H1 (cell line): ENCODE measurements at regions not wholly inside any gene's neighbourhood (a gene's known extent, or its start where the extent isn't known, plus 50 kb on each side); places are given as distances from the start of the nearest gene placed in this dataset.

Source experiments
- CTCF ChIA-PET: fragments of 300-600 bp; sonication (Branson Sonifier 250); formaldehyde crosslinking; loops from one replicate; lab custom pipeline; 2021; ENCODE audit not compliant: partially characterized antibody; lab: Charles Lee
- POLR2A ChIA-PET: fragments of 300-600 bp; sonication (Branson Sonifier 250); formaldehyde crosslinking; loops from one replicate; lab custom pipeline; 2021; ENCODE audit warnings: inconsistent platforms; ENCODE audit not compliant: partially characterized antibody; lab: Charles Lee
- DNase-seq, 2 experiments: peaks; one replicate each; pipeline versions ENCODE4 v3.0.0 to v3.0.0-alpha.2; 2010 to 2022; ENCODE audit warnings: low spot score in 2 of 2, low read depth in 1 of 2, mixed read lengths in 1 of 2
- FAIRE-seq: peaks from 2 replicates; lab custom pipeline; 2011; peaks lifted over from hg19 to GRCh38; lab: Jason Lieb, UNC
- H2AFZ ChIP-seq: 2 replicates; pipeline ENCODE4 v1.8.1; 2012; ENCODE audit warnings: low read length, inconsistent platforms
- H2AK5ac ChIP-seq: 2 replicates; pipeline ENCODE4 v1.6.1; 2013; ENCODE audit warnings: low read depth, low read length
- H2BK120ac ChIP-seq: replicated peaks from 2 replicates; pipeline ENCODE3; 2013; ENCODE audit warnings: low read depth, low read length, inconsistent platforms
- H2BK12ac ChIP-seq: 2 replicates; pipeline ENCODE4 v1.6.1; 2013; ENCODE audit warnings: low read depth, low read length
- H2BK15ac ChIP-seq: 2 replicates; pipeline ENCODE4 v1.6.1; 2013; ENCODE audit warnings: low read length
- H2BK20ac ChIP-seq: 2 replicates; pipeline ENCODE4 v1.6.1; 2013; ENCODE audit warnings: low read length
- H2BK5ac ChIP-seq: 2 replicates; pipeline ENCODE4 v1.6.1; 2013; ENCODE audit warnings: low read depth, low read length
- H3K14ac ChIP-seq: 2 replicates; pipeline ENCODE4 v1.6.1; 2013; ENCODE audit warnings: inconsistent platforms; ENCODE audit not compliant: insufficient read length
- H3K18ac ChIP-seq: 2 replicates; pipeline ENCODE4 v1.6.1; 2013; ENCODE audit warnings: low read length; ENCODE audit errors: extremely low read depth
- H3K23ac ChIP-seq: 2 replicates; pipeline ENCODE4 v1.6.1; 2013; ENCODE audit warnings: inconsistent platforms; ENCODE audit not compliant: insufficient read length
- H3K23me2 ChIP-seq: 2 replicates; pipeline ENCODE4 v1.6.1; 2013; ENCODE audit warnings: low read depth, low read length
- H3K27ac ChIP-seq: 2 replicates; pipeline ENCODE4 v1.6.1; 2011; ENCODE audit warnings: low read depth, low read length, inconsistent platforms
- H3K27me3 ChIP-seq, 4 experiments: replicated peaks in 1 of 4; 1 replicate in 1 of 4; 2 replicates in 3 of 4; pipeline versions ENCODE4 v1.6.1 to v1.8.1; 2011 to 2013; ENCODE audit warnings: low read length in 3 of 4, mild to moderate bottlenecking in 3 of 4, inconsistent platforms in 2 of 4, mixed read lengths in 2 of 4, moderate library complexity in 1 of 4; ENCODE audit not compliant: control insufficient read depth in 3 of 4, insufficient read depth in 3 of 4; ENCODE audit errors: extremely low read depth in 1 of 4
- H3K36me3 ChIP-seq, 4 experiments: 2 replicates each; pipeline versions ENCODE4 v1.6.1 to v1.8.1; 2011 to 2013; ENCODE audit warnings: mild to moderate bottlenecking in 4 of 4, low read length in 3 of 4, moderate library complexity in 2 of 4, control low read depth in 1 of 4, inconsistent platforms in 1 of 4; ENCODE audit not compliant: insufficient read depth in 4 of 4, control insufficient read depth in 2 of 4
- H3K4ac ChIP-seq: replicated peaks from 2 replicates; pipeline ENCODE3; 2013; ENCODE audit warnings: low read length, low read depth, mixed read lengths, inconsistent platforms; ENCODE audit not compliant: insufficient read length
- H3K4me1 ChIP-seq, 4 experiments: replicated peaks in 1 of 4; 1 replicate in 1 of 4; 2 replicates in 3 of 4; pipeline versions ENCODE4 v1.6.1 to v1.8.1; 2011 to 2013; ENCODE audit warnings: low read length in 3 of 4, inconsistent platforms in 2 of 4, mixed read lengths in 1 of 4; ENCODE audit not compliant: insufficient read depth in 4 of 4, control insufficient read depth in 3 of 4
- H3K4me2 ChIP-seq, 2 experiments: 2 replicates each; pipeline versions ENCODE4 v1.6.1 to v1.8.1; 2011 to 2013; ENCODE audit warnings: low read depth in 2 of 2, low read length in 2 of 2, control low read depth in 1 of 2, inconsistent platforms in 1 of 2, mild to moderate bottlenecking in 1 of 2; ENCODE audit not compliant: insufficient read depth in 1 of 2
- H3K4me3 ChIP-seq, 4 experiments: fragments of 200-600, 300-600 bp in 1 of 4; sonication (generic), shearing (Covaris generic), sonication (Bioruptor Twin) in 1 of 4; 2 replicates each; pipeline versions ENCODE4 v1.5.1 to v1.8.1; 2011 to 2016; ENCODE audit warnings: low read length in 4 of 4, low read depth in 3 of 4, control low read depth in 2 of 4, inconsistent platforms in 2 of 4, mild to moderate bottlenecking in 2 of 4, mixed read lengths in 1 of 4, moderate library complexity in 1 of 4; ENCODE audit not compliant: insufficient read depth in 2 of 4; ENCODE audit errors: extremely low read depth in 1 of 4
- H3K56ac ChIP-seq: replicated peaks from 2 replicates; pipeline ENCODE3; 2013; ENCODE audit warnings: low read depth, mild to moderate bottlenecking, mixed read lengths, low read length, inconsistent platforms; ENCODE audit not compliant: insufficient read length
- H3K79me1 ChIP-seq: 2 replicates; pipeline ENCODE4 v1.6.1; 2013; ENCODE audit warnings: low read depth, low read length, control low read depth
- H3K79me2 ChIP-seq, 2 experiments: 2 replicates each; pipeline versions ENCODE4 v1.6.1 to v1.8.1; 2012 to 2013; ENCODE audit warnings: low read length in 2 of 2, mild to moderate bottlenecking in 2 of 2, inconsistent platforms in 1 of 2; ENCODE audit not compliant: insufficient read depth in 2 of 2, control insufficient read depth in 1 of 2
- H3K9ac ChIP-seq, 4 experiments: replicated peaks in 1 of 4; 1 replicate in 1 of 4; 2 replicates in 3 of 4; pipeline versions ENCODE4 v1.6.1 to v1.8.1; 2011 to 2013; ENCODE audit warnings: low read depth in 3 of 4, low read length in 3 of 4, control low read depth in 2 of 4, mild to moderate bottlenecking in 2 of 4, moderate library complexity in 2 of 4, inconsistent platforms in 1 of 4; ENCODE audit errors: extremely low read depth in 1 of 4
- H3K9me3 ChIP-seq, 2 experiments: 2 replicates each; pipeline versions ENCODE4 v1.6.1 to v1.8.1; 2012 to 2013; ENCODE audit warnings: mild to moderate bottlenecking in 2 of 2, moderate library complexity in 2 of 2, control low read depth in 1 of 2, inconsistent platforms in 1 of 2, low read depth in 1 of 2, low read length in 1 of 2, mixed read lengths in 1 of 2; ENCODE audit not compliant: insufficient read depth in 2 of 2
- H4K20me1 ChIP-seq, 2 experiments: replicated peaks in 1 of 2; 2 replicates each; pipeline versions ENCODE3 to v1.8.1; 2011 to 2013; ENCODE audit warnings: inconsistent platforms in 2 of 2, low read length in 2 of 2, mild to moderate bottlenecking in 1 of 2; ENCODE audit not compliant: insufficient read depth in 2 of 2, control insufficient read depth in 1 of 2
- H4K5ac ChIP-seq: 2 replicates; pipeline ENCODE4 v1.6.1; 2013; ENCODE audit warnings: low read length, low read depth, mixed read lengths, inconsistent platforms; ENCODE audit not compliant: insufficient read length
- H4K8ac ChIP-seq: 2 replicates; pipeline ENCODE4 v1.8.0; 2013; ENCODE audit warnings: mild to moderate bottlenecking, moderate library complexity, low read length, inconsistent platforms; ENCODE audit not compliant: insufficient read depth; ENCODE audit errors: extremely low read depth
- H4K91ac ChIP-seq: replicated peaks from 2 replicates; pipeline ENCODE3; 2013; ENCODE audit warnings: low read length, mixed read lengths, inconsistent platforms; ENCODE audit not compliant: insufficient read length
- BACH1 ChIP-seq: IDR thresholded peaks from 2 replicates; pipeline ENCODE4 v1.6.1; 2012; ENCODE audit warnings: low read length, improper control_type of control experiment
- CHD1 ChIP-seq: IDR thresholded peaks from 2 replicates; pipeline ENCODE4 v1.6.1; 2012; ENCODE audit warnings: low read depth, low read length, improper control_type of control experiment
- FOSL1 ChIP-seq: IDR thresholded peaks from 2 replicates; pipeline ENCODE4 v1.6.1; 2011; ENCODE audit warnings: mild to moderate bottlenecking, low read depth, low read length, moderate library complexity; ENCODE audit not compliant: insufficient read depth
- GABPA ChIP-seq: IDR thresholded peaks from 2 replicates; pipeline ENCODE4 v1.6.1; 2011; ENCODE audit warnings: mild to moderate bottlenecking, low read length, moderate library complexity, borderline replicate concordance; ENCODE audit not compliant: insufficient read depth
- JUN ChIP-seq: IDR thresholded peaks from 2 replicates; pipeline ENCODE4 v1.6.1; 2011; ENCODE audit warnings: low read depth, mild to moderate bottlenecking, improper control_type of control experiment, low read length
- KDM1A ChIP-seq: fragments of 200-600, 300-600 bp; sonication (generic); IDR thresholded peaks from 2 replicates; pipeline ENCODE4 v1.7.1; 2016; ENCODE audit warnings: mild to moderate bottlenecking, low read length, borderline replicate concordance
- MAFK ChIP-seq: IDR thresholded peaks from 2 replicates; pipeline ENCODE4 v1.6.1; 2012; ENCODE audit warnings: low read depth, mild to moderate bottlenecking, improper control_type of control experiment, low read length
- POLR2AphosphoS5 ChIP-seq: IDR thresholded peaks from 2 replicates; pipeline ENCODE4 v1.6.1; 2011; ENCODE audit warnings: low read depth, low read length
- SAP30 ChIP-seq: fragments of 300-600 bp; sonication (generic); IDR thresholded peaks from 2 replicates; pipeline ENCODE4 v1.7.1; 2012; ENCODE audit warnings: low read length, moderate library complexity, mild to moderate bottlenecking, inconsistent platforms; ENCODE audit not compliant: insufficient read depth, insufficient replicate concordance
- SIX5 ChIP-seq: IDR thresholded peaks from 2 replicates; pipeline ENCODE4 v1.6.1; 2011; ENCODE audit warnings: mild to moderate bottlenecking, low read depth, low read length
- SP4 ChIP-seq: IDR thresholded peaks from 2 replicates; pipeline ENCODE4 v1.6.1; 2012; ENCODE audit warnings: low read length, inconsistent platforms
- TBP ChIP-seq: IDR thresholded peaks from 2 replicates; pipeline ENCODE4 v1.6.1; 2011; ENCODE audit warnings: low read depth, low read length, improper control_type of control experiment
- TEAD4 ChIP-seq: IDR thresholded peaks from 2 replicates; pipeline ENCODE4 v1.6.1; 2012; ENCODE audit warnings: low read depth, low read length, inconsistent platforms, mixed read lengths
- WGBS, 2 experiments: shearing (Covaris generic) in 1 of 2; methylation state at CpG; one replicate each; pipeline versions ENCODE4 v1.1.6 to v1.1.7; 2013 to 2015; ENCODE audit warnings: low lambda C conversion rate in 2 of 2, mixed read lengths in 2 of 2, inconsistent platforms in 1 of 2, low coverage in 1 of 2, missing lambda C conversion rate in 1 of 2; ENCODE audit not compliant: insufficient replicate concordance in 2 of 2, insufficient coverage in 1 of 2, insufficient read length in 1 of 2; ENCODE audit errors: extremely low coverage in 1 of 2, missing lambda C conversion rate in 1 of 2; 5-methylcytosine and 5-hydroxymethylcytosine counted together

GRCh38 chr5:23877847-23878246 is 370.4 kb downstream of the PRDM9 start:
- Histone ChIP-seq H3K27me3 (no peaks in the 10 kb centered on the region), H2BK12ac (no peak overlapping the region)
- TF ChIP-seq SP4 (no peak), CHD1 (no peak), MAFK (no peak), SIX5 (no peak), JUN (no peak), SAP30 (no peak), GABPA (no peak), POLR2AphosphoS5 (no peak), TEAD4 (no peak), FOSL1 (no peak), BACH1 (no peak), KDM1A (no peak), TBP (no peak)
- TF ChIP-seq, all 59 proteins: peak for 0
- POLR2A ChIA-PET, result no interaction called here
- Histone ChIP-seq H3K23ac (no peak overlapping the region), H3K4me1 (no peaks in the 10 kb centered on the region), H3K36me3 (no peaks in the 10 kb centered on the region), H2BK120ac (no peak overlapping the region), H3K27ac (no peak overlapping the region), H2BK5ac (no peak overlapping the region), H3K56ac (no peak overlapping the region), H2AK5ac (no peak overlapping the region), H3K23me2 (no peaks in the 10 kb centered on the region; the same call in 1 of the 2 replicates), H4K91ac (no peak overlapping the region), H2BK15ac (no peak overlapping the region), H4K5ac (no peak overlapping the region), H3K79me1 (no peaks in the 10 kb centered on the region), H3K4me2 (no peak overlapping the region), H3K4me3 (no peak overlapping the region), H3K79me2 (no peaks in the 10 kb centered on the region), H3K9me3 (no peaks in the 10 kb centered on the region), H3K18ac (no peak overlapping the region), H3K4ac (no peak overlapping the region), H3K9ac (no peak overlapping the region), H2AFZ (no peak overlapping the region; the same call in 1 of the 2 replicates), H2BK20ac (no peak overlapping the region), H3K14ac (no peak overlapping the region), H4K8ac (no peak overlapping the region), H4K20me1 (no peaks in the 10 kb centered on the region)
- 95% methylated on average over 3 of the region's 3 CpGs; no CpG with 5 or more reads in 1 of the 2 experiments for WGBS, 2 experiments
- no peak for DNase-seq
- CTCF ChIA-PET, result no interaction called here
- no peak for FAIRE-seq
